Right atrium auricular region (tissue), 2 donors: ENCODE measurements at regions not wholly inside any gene's neighbourhood (a gene's known extent, or its start where the extent isn't known, plus 50 kb on each side); places are given as distances from the start of the nearest gene placed in this dataset.

Experiments used
- DNase-seq: peaks from one replicate; pipeline ENCODE4 v3.0.0-alpha.2; 2019; ENCODE audit warnings: low spot score
- H3K27ac ChIP-seq, 2 donors: fragments of 200-600 bp; sonication (generic); 1 replicate in 1 of 2; 2 replicates in 1 of 2; pipeline ENCODE4 v1.5.1; 2016 to 2019
- H3K27me3 ChIP-seq, 2 donors: fragments of 200-600 bp; sonication (generic); one replicate each; pipeline versions ENCODE4 v1.5.1 to v1.6.0; 2017 to 2019
- H3K36me3 ChIP-seq: fragments of 200-600 bp; sonication (generic); one replicate; pipeline ENCODE4 v1.5.1; 2016
- H3K4me1 ChIP-seq, 2 donors: fragments of 200-600 bp; sonication (generic); one replicate each; pipeline versions ENCODE4 v1.5.1 to v1.6.0; 2017 to 2019
- H3K4me3 ChIP-seq, 2 donors: fragments of 200-600 bp; sonication (generic); 1 replicate in 1 of 2; 2 replicates in 1 of 2; pipeline ENCODE4 v1.5.1; 2017 to 2019; ENCODE audit warnings: mild to moderate bottlenecking in 1 of 2, moderate library complexity in 1 of 2
- H3K9me3 ChIP-seq, 2 donors: fragments of 200-600 bp; sonication (generic); one replicate each; pipeline ENCODE4 v1.5.1; 2019
- TF ChIP-seq, protein P1 (sequence below), 2 donors: fragments of 200-600 bp; sonication (generic); IDR thresholded peaks; one replicate each; pipeline ENCODE4 v1.5.1; 2019; ENCODE audit warnings: antibody characterized with exemption in 2 of 2

DNA sequence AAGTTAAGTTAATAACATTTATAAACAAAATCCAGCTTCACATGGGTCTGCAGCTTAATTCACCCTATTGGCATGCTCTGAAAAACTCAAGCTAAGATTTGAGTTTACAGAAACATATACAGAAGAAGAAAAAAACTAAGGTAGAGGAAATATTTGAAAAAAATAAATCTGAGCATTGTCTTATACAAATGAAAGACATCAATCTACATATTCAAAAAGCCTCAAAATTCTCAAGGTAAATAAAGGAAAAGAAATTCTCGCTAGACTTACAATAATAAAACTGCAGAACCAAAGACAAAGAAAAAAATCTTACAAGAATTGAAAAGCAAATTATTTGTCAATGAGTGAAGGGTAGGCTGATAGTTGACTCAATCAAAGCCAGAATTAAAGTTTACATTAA, 493.4 kb downstream of the CETN3 start:
- no peak overlapping the region for H3K27ac ChIP-seq
- H3K4me3 ChIP-seq, result no peak overlapping the region
- H3K9me3 ChIP-seq, result peaks cover 0 to 20% of the 10 kb centered on the region in 2 donors
- DNase-seq, result no peak
- H3K36me3 ChIP-seq, result no peaks in the 10 kb centered on the region
- TF ChIP-seq, protein P1, sequence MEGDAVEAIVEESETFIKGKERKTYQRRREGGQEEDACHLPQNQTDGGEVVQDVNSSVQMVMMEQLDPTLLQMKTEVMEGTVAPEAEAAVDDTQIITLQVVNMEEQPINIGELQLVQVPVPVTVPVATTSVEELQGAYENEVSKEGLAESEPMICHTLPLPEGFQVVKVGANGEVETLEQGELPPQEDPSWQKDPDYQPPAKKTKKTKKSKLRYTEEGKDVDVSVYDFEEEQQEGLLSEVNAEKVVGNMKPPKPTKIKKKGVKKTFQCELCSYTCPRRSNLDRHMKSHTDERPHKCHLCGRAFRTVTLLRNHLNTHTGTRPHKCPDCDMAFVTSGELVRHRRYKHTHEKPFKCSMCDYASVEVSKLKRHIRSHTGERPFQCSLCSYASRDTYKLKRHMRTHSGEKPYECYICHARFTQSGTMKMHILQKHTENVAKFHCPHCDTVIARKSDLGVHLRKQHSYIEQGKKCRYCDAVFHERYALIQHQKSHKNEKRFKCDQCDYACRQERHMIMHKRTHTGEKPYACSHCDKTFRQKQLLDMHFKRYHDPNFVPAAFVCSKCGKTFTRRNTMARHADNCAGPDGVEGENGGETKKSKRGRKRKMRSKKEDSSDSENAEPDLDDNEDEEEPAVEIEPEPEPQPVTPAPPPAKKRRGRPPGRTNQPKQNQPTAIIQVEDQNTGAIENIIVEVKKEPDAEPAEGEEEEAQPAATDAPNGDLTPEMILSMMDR (IDR thresholded peaks at IDR 0.05), result no peak
- no peaks in the 10 kb centered on the region for H3K27me3 ChIP-seq
- no peaks in the 10 kb centered on the region for H3K4me1 ChIP-seq

DNA sequence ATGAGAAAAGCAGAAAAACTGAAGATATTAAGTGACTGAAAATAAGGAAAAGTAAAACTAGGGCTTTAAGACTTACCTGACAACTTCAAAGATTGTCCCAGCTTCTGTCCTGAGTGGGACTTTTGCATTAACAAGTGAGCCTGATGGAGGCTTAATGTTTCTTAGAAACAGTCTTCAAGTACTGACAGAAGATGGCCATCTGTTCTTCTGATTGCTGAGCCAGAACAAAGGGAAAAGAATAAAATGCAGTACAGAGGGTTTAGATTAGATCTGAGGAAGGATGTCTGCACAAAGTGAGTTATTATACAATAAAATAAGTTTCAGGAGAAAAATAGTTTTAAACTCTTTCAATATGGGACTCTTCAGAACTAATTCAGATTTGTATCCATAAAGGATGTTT, 500.7 kb downstream of the CETN3 start:
- Histone ChIP-seq H3K27me3 (no peaks in the 10 kb centered on the region), H3K27ac (no peak overlapping the region), H3K4me3 (no peak overlapping the region), H3K4me1 (no peaks in the 10 kb centered on the region), H3K9me3 (no peaks in the 10 kb centered on the region), H3K36me3 (no peaks in the 10 kb centered on the region)
- DNase-seq, result no peak
- TF ChIP-seq, protein P1 (IDR thresholded peaks at IDR 0.05), result no peak

DNA sequence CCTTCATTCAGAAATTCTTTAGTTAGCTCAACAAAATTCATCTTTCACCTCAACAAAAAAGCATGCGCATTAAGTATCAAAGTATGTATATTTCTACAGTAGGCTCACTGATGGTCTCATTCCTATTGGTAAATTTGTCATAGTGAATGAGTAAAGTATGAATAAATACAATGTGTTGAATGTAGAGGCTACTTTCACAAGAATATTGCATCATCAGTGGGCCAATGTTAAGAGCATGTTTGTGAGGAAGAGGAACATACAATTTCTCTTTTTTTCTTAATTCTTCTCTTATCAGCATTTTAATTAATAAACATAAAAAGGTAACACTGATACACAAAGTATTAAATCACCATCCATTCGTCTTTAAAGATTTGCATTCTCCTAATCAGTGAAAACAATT, 505.1 kb downstream of the CETN3 start:
- H3K27me3 ChIP-seq, result no peaks in the 10 kb centered on the region
- H3K4me1 ChIP-seq, result no peaks in the 10 kb centered on the region
- no peak for DNase-seq
- H3K36me3 ChIP-seq, result no peaks in the 10 kb centered on the region
- H3K9me3 ChIP-seq, result no peaks in the 10 kb centered on the region
- TF ChIP-seq, protein P1 (IDR thresholded peaks at IDR 0.05), result no peak
- no peak overlapping the region for H3K4me3 ChIP-seq
- no peak overlapping the region for H3K27ac ChIP-seq

DNA sequence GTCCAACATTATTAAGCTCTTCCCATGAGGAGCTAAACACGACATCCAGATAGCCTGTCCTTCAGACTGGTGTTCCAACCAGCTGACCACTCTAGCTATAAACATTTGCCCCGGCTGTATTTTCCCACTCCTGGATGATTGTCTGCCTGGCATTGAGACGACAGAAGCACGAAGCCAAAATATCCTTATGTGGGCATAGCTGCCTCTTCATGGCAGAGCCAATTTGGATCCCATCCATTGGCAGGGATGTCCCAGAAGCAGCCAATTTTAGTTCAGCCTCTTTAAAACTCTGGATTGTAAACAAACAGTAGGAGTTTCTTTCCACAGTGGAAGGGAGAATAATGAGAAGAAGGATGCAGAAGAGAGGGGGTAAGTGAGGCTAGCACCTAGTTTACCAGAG, 507.6 kb downstream of the CETN3 start:
- H3K4me1 ChIP-seq, result no peaks in the 10 kb centered on the region
- peak overlapping the region; percentile 35 to 69 for H3K27ac ChIP-seq
- no peaks in the 10 kb centered on the region for H3K27me3 ChIP-seq
- TF ChIP-seq, protein P1 (IDR thresholded peaks at IDR 0.05), result no peak
- no peaks in the 10 kb centered on the region for H3K9me3 ChIP-seq
- no peaks in the 10 kb centered on the region for H3K36me3 ChIP-seq
- no peak overlapping the region for H3K4me3 ChIP-seq
- no peak for DNase-seq

DNA sequence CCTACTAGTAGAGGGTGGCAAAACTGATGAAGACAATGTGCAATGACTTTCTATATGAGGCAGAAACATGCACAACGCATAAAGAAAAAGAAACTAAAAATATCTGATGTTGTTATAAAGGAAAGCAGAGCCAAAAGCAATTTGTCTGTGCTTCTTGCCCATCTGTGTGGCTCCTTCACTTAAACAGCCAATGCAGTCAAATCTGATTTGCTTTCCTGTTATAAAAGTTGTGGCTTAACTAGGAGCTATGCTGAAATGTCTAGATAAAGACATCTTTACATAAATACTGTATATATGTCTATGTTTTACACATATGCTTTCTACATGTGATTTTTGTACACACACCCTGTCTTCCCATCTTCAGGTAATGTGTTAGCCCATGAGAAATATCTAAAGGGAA, 508.2 kb downstream of the CETN3 start:
- peak overlapping the region; percentile 35 to 69 for H3K27ac ChIP-seq
- no peaks in the 10 kb centered on the region for H3K27me3 ChIP-seq
- TF ChIP-seq, protein P1 (IDR thresholded peaks at IDR 0.05), result no peak

DNA sequence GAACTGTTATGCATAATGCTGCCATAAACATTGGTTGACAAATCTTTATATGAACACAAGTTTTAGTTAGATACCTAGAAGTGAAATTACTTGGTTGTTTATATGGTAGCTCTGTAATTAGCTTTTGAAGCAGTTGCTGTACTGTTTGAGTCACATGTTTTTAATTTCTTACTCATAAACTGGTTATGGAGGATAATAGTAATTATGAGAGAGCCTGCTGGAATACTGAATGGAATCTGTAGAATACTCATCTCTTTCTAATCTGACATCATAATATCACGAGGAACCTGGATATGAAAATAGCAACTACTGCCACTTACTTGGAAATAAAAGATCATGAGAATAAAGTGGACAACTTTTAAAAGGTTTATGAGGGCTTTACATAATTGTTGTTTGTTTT, 509.2 kb downstream of the CETN3 start:
- H3K27ac ChIP-seq, result no peak overlapping the region
- TF ChIP-seq, protein P1 (IDR thresholded peaks at IDR 0.05), result no peak
- peaks cover 0 to 15% of the 10 kb centered on the region in 2 donors for H3K9me3 ChIP-seq
- no peak overlapping the region for H3K4me3 ChIP-seq
- no peaks in the 10 kb centered on the region for H3K36me3 ChIP-seq
- H3K27me3 ChIP-seq, result no peaks in the 10 kb centered on the region
- H3K4me1 ChIP-seq, result no peaks in the 10 kb centered on the region
- DNase-seq, result no peak

More for the DNA sequence above, 508.2 kb downstream of the CETN3 start:
- H3K36me3 ChIP-seq, result no peaks in the 10 kb centered on the region
- no peaks in the 10 kb centered on the region for H3K4me1 ChIP-seq
- peaks cover 0 to 6% of the 10 kb centered on the region in 2 donors for H3K9me3 ChIP-seq
- no peak overlapping the region for H3K4me3 ChIP-seq
- no peak for DNase-seq
